SHP77 (cell line): ENCODE measurements at regions not wholly inside any gene's neighbourhood (a gene's known extent, or its start where the extent isn't known, plus 50 kb on each side); places are given as distances from the start of the nearest gene placed in this dataset.

Experiments used
- DNase-seq, 2 experiments: peaks; one replicate each; lab custom pipeline; 2025; lab: John Stamatoyannopoulos, UW

- DNase-seq: no peak
These were observed 80.4 kb downstream of the MICALL2 start for GRCh38 chr7:1378610-1379601.

- DNase-seq: no peak
These were observed 78.9 kb downstream of the MICALL2 start for GRCh38 chr7:1380231-1380815.

- DNase-seq: no peak
These were observed 78.3 kb downstream of the MICALL2 start for GRCh38 chr7:1380821-1381580.

GRCh38 chr7:1382553-1383397 lies 76.5 kb downstream of the MICALL2 start:
- DNase-seq: no peak

GRCh38 chr7:1383398-1384112 lies 75.7 kb downstream of the MICALL2 start:
- no peak for DNase-seq

GRCh38 chr7:1384113-1384415 lies 75.2 kb downstream of the MICALL2 start:
- no peak for DNase-seq
